MCF 10A (cell line): ENCODE measurements at regions not wholly inside any gene's neighbourhood (a gene's known extent, or its start where the extent isn't known, plus 50 kb on each side); places are given as distances from the start of the nearest gene placed in this dataset.

Experiments
- BruUV-seq: library from RNA; stranded (reverse); fragments of 400-500 nt; replicated peaks from 2 replicates; lab custom pipeline; 2021; lab: Mats Ljungman, UMichigan
- CTCF ChIA-PET: fragments of 300-600 bp; sonication (Branson Sonifier 250); formaldehyde crosslinking; extraction: SDS; loops from one replicate; lab custom pipeline; 2021; ENCODE audit warnings: antibody characterized with exemption, inconsistent platforms; lab: Yijun Ruan, JAX
- POLR2A ChIA-PET: fragments of 300-600, 350-650 bp; sonication (Branson Sonifier 250); formaldehyde crosslinking; extraction: SDS; loops from one replicate; lab custom pipeline; 2020; ENCODE audit warnings: antibody characterized with exemption, inconsistent platforms; lab: Yijun Ruan, JAX
- DNase-seq: peaks from one replicate; pipeline ENCODE4 v3.0.0-alpha.2; 2018; ENCODE audit not compliant: unreplicated experiment
- H3K27ac Mint-ChIP-seq: one replicate; pipeline ENCODE4 v1.8.0; 2022; ENCODE audit warnings: mild to moderate bottlenecking, low read depth, mixed read lengths; ENCODE audit not compliant: unreplicated experiment
- H3K27me3 Mint-ChIP-seq: one replicate; pipeline ENCODE4 v1.8.0; 2022; ENCODE audit warnings: mixed read lengths; ENCODE audit not compliant: insufficient read depth, unreplicated experiment
- H3K36me3 Mint-ChIP-seq: one replicate; pipeline ENCODE4 v1.8.0; 2022; ENCODE audit warnings: mild to moderate bottlenecking, moderate library complexity, mixed read lengths; ENCODE audit not compliant: insufficient read depth, unreplicated experiment
- H3K4me1 Mint-ChIP-seq: one replicate; pipeline ENCODE4 v1.8.0; 2022; ENCODE audit warnings: mixed read lengths; ENCODE audit not compliant: insufficient read depth, unreplicated experiment
- H3K4me3 Mint-ChIP-seq: one replicate; pipeline ENCODE4 v1.8.0; 2022; ENCODE audit warnings: mild to moderate bottlenecking, moderate library complexity, mixed read lengths; ENCODE audit not compliant: unreplicated experiment
- H3K9me3 Mint-ChIP-seq: one replicate; pipeline ENCODE4 v1.8.0; 2022; ENCODE audit warnings: mixed read lengths; ENCODE audit not compliant: unreplicated experiment
- CTCF ChIP-seq: fragments of 200-600 bp; IDR thresholded peaks from one replicate; pipeline ENCODE4 v1.8.0; 2022; ENCODE audit warnings: antibody characterized with exemption, mild to moderate bottlenecking; ENCODE audit not compliant: unreplicated experiment
- intact Hi-C: fragments of 100-400 bp; cut with micrococcal nuclease; formaldehyde crosslinking; loops from 2 replicates; pipeline ENCODE4 v1.14.1; 2022

- Mint-ChIP-seq H3K27ac (no peak overlapping the region), H3K36me3 (no peaks in the 10 kb centered on the region), H3K27me3 (no peaks in the 10 kb centered on the region), H3K9me3 (no peaks in the 10 kb centered on the region), H3K4me1 (no peaks in the 10 kb centered on the region), H3K4me3 (no peak overlapping the region)
- BruUV-seq: no TSS peak
- no peak for TF ChIP-seq CTCF
- DNase-seq: no peak
- ChIA-PET CTCF (interaction anchor here (0.7 to 0.9 kb wide), 2 partner anchors 16 to 648 kb away, joined by 3 read pairs; no protein-coding TSS in a partner anchor), POLR2A (no interaction called here)
- intact Hi-C loops: no loop called here
Observed at GRCh38 chr4:111494971-111495370, 650.3 kb upstream of the FAM241A start.

GRCh38 chr4:111499291-111499690 lies 646.0 kb upstream of the FAM241A start:
- CTCF ChIA-PET: no interaction called here
- H3K4me3 Mint-ChIP-seq: no peak overlapping the region
- intact Hi-C loops: no loop called here
- BruUV-seq: no TSS peak
- H3K27ac Mint-ChIP-seq: no peak overlapping the region
- POLR2A ChIA-PET: no interaction called here
- H3K36me3 Mint-ChIP-seq: no peaks in the 10 kb centered on the region
- no peaks in the 10 kb centered on the region for H3K27me3 Mint-ChIP-seq
- no peaks in the 10 kb centered on the region for H3K9me3 Mint-ChIP-seq
- H3K4me1 Mint-ChIP-seq: no peaks in the 10 kb centered on the region
- DNase-seq: no peak
- no peak for TF ChIP-seq CTCF

- no peaks in the 10 kb centered on the region for H3K27me3 Mint-ChIP-seq
- no peaks in the 10 kb centered on the region for H3K36me3 Mint-ChIP-seq
- no peak overlapping the region for H3K27ac Mint-ChIP-seq
- DNase-seq: no peak
- ChIA-PET CTCF (interaction anchor here (0.9 kb wide), 1 partner anchor 217 kb away, joined by 3 read pairs; no protein-coding TSS in a partner anchor), POLR2A (interaction anchor here (0.6 to 1.0 kb wide), 2 partner anchors 194 to 274 kb away, joined by 3 to 4 read pairs; no protein-coding TSS in a partner anchor)
- no peak for TF ChIP-seq CTCF
- no peaks in the 10 kb centered on the region for H3K4me1 Mint-ChIP-seq
- no peak overlapping the region for H3K4me3 Mint-ChIP-seq
- BruUV-seq: no TSS peak
- no peaks in the 10 kb centered on the region for H3K9me3 Mint-ChIP-seq
- intact Hi-C loops: no loop called here
Observed at GRCh38 chr4:111499706-111500105, 645.5 kb upstream of the FAM241A start.

GRCh38 chr4:111500858-111501257 lies 644.4 kb upstream of the FAM241A start:
- Mint-ChIP-seq H3K9me3 (no peaks in the 10 kb centered on the region), H3K36me3 (no peaks in the 10 kb centered on the region), H3K27ac (no peak overlapping the region), H3K4me1 (no peaks in the 10 kb centered on the region), H3K27me3 (no peaks in the 10 kb centered on the region), H3K4me3 (no peak overlapping the region)
- BruUV-seq: no TSS peak
- DNase-seq: no peak
- no peak for TF ChIP-seq CTCF
- POLR2A ChIA-PET: interaction anchor here (1.0 kb wide), 1 partner anchor 276 kb away, joined by 3 read pairs; no protein-coding TSS in a partner anchor
- intact Hi-C loops: no loop called here
- CTCF ChIA-PET: interaction anchor here (0.6 kb wide), 1 partner anchor 122 kb away, joined by 3 read pairs; no protein-coding TSS in a partner anchor
